ENCODE measurements at regions not wholly inside any gene's neighbourhood (a gene's known extent, or its start where the extent isn't known, plus 50 kb on each side); places are given as distances from the start of the nearest gene placed in this dataset.

DNA sequence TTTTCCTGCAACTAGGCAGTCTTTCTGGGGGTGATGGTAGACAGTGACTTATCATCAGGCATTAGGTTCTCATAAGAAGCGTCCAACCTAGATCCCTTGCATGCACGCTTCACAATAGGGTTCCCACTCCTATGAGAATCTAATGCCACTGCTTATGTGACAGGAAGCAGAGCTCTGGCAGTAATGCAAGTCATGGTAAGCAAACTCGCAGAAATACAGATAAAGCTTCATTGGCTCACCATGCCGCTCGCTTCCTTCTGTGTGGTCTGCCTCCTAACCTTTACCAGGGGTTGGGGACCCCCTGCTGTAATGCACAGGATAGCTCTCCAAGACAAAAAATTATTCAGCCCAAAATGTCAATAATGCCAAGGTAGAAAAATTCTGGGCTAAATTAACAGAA is 864.2 kb downstream of the TRHDE start:
- no peak for TF ChIP-seq CTCF (IDR thresholded peaks at IDR 0.05)

DNA sequence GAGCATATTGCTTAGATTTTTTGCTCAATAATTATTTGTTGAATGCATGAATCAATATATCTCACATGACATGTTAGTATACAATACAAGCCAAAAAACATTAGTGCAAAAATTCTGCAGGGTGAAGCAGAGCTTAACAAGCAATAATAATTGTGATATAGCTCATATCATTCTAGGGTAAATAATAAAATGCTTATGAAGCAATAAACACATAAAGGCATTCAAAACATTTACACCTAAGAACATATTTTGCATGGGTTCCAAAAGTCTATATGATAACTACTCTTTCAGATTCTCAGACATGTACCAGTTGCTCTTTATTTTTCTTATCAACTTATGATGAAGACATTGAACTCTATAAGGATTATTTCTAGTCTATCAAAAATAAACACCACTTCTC is 886.2 kb downstream of the TRHDE start:
- no peak for TF ChIP-seq CTCF (IDR thresholded peaks at IDR 0.05)

DNA sequence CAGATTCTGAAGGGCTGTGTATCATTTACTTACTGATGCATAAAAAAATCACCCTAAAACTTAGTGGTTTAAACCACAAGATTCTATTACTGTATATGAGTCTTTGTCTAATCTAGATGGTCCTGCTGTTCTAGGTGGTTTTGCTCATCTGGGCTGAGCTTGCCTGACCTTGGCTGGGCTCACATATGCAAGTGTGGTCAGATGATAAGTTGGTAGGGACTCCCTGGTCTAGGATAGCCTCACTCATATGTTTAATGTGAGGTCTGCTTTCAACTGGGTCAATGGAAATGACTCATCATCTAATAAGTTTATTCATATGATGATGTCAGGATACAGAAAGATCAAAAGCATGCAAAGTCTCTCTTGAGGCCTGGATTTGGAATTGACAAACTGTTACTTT is 887.8 kb downstream of the TRHDE start:
- TF ChIP-seq CTCF (IDR thresholded peaks at IDR 0.05), result no peak

DNA sequence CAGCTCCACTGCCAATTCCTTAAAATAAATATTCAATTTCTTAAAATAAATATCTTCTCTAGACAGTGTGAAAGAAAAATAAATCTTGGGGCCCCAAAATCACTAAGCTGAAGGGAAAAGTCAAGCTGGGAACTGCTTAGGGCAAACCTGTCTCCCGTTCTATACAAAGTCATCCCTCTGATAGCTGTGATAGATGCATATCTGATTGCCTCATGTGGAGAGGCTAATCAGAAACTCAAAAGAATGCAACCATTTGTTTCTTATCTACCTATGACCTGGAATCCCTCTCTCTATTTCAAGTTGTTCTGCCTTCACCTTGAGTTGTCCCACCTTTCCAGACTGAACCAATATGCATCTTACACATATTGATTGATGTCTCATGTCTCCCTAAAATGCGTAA is 889.8 kb downstream of the TRHDE start:
- TF ChIP-seq CTCF (IDR thresholded peaks at IDR 0.05), result no peak

DNA sequence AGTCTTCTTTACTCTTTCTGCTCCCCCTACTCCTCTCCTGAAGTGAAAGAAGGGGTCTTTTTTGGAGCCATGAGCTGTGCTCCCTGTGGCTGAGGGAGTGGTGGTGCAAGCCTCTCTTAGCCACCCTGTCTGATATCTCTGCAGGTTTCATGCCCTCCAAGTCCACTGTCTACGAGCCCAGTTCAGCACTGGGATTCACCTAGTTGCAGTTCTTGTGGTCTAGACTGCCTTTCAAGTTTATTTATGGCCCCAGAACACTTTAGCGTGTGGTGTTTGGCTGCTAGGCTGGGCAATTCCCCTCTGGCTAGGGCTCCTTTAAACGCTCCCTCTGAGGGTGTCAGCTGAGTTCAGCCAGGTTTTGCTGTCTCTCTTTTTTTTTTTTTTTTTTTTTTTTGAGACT is 908.6 kb downstream of the TRHDE start:
- no peak for TF ChIP-seq CTCF (IDR thresholded peaks at IDR 0.05)

- no peak for TF ChIP-seq CTCF (IDR thresholded peaks at IDR 0.05)
Measured at GRCh38 chr12:73181244-73181643, 909.1 kb downstream of the TRHDE start.

- no peak for TF ChIP-seq CTCF (IDR thresholded peaks at IDR 0.05)
Measured at GRCh38 chr12:73185403-73185802, 913.2 kb downstream of the TRHDE start.

- TF ChIP-seq CTCF (IDR thresholded peaks at IDR 0.05), result no peak
Measured at GRCh38 chr12:73186272-73186671, 914.1 kb downstream of the TRHDE start.
